ENCODE measurements at regions not wholly inside any gene's neighbourhood (a gene's known extent, or its start where the extent isn't known, plus 50 kb on each side); places are given as distances from the start of the nearest gene placed in this dataset.

GRCh38 chr13:40863723-40864122, 74.3 kb downstream of the SLC25A15 start:
- TF ChIP-seq CTCF (conservative IDR thresholded peaks at IDR 0.05 in 1 of 2, IDR thresholded peaks at IDR 0.05 in 1 of 2; ENCODE audit: low read depth in 1 of 2, low read length in 2 of 2) (no peak), EZH2 (IDR thresholded peaks at IDR 0.05; ENCODE audit: low read length, missing control alignments) (no peak)
- no peaks in the 10 kb centered on the region for H3K4me1 ChIP-seq (ENCODE audit: control insufficient read depth, extremely low read depth, insufficient read depth, low read length)
- H3K4me3 ChIP-seq (replicated peaks in 1 of 4; ENCODE audit: control extremely low read depth in 1 of 4, insufficient read depth in 1 of 4, low read depth in 3 of 4, low read length in 4 of 4): no peak overlapping the region
- H3K4me2 ChIP-seq (ENCODE audit: extremely low read depth, insufficient read depth, low read length): no peak overlapping the region
- H3K79me2 ChIP-seq (ENCODE audit: control insufficient read depth, insufficient read depth, low read length): no peaks in the 10 kb centered on the region
- H2AFZ ChIP-seq (ENCODE audit: low read length): no peak overlapping the region
- no peak overlapping the region for H3K9ac ChIP-seq (ENCODE audit: insufficient read depth, low read length)
- no peak overlapping the region for H3K27ac ChIP-seq (ENCODE audit: insufficient read depth, low read length)
- H4K20me1 ChIP-seq (ENCODE audit: control insufficient read depth, extremely low read depth, insufficient read depth, low read length): no peaks in the 10 kb centered on the region
- H3K36me3 ChIP-seq (ENCODE audit: control insufficient read depth, insufficient read depth, low read length): no peaks in the 10 kb centered on the region
- H3K27me3 ChIP-seq (ENCODE audit: control insufficient read depth, insufficient read depth, low read length): no peaks in the 10 kb centered on the region
- H3K9me3 ChIP-seq (ENCODE audit: control insufficient read depth, insufficient read depth, low read depth, low read length): no peaks in the 10 kb centered on the region
- no peak for DNase-seq (ENCODE audit: low read depth in 2 of 2)

GRCh38 chr13:40874138-40874779, 84.8 kb downstream of the SLC25A15 start:
- Histone ChIP-seq H4K20me1 (ENCODE audit: control insufficient read depth, extremely low read depth, insufficient read depth, low read length) (no peaks in the 10 kb centered on the region), H3K36me3 (ENCODE audit: control insufficient read depth, insufficient read depth, low read length) (peaks cover 2% of the 10 kb centered on the region), H3K27me3 (ENCODE audit: control insufficient read depth, insufficient read depth, low read length) (no peaks in the 10 kb centered on the region), H3K79me2 (ENCODE audit: control insufficient read depth, insufficient read depth, low read length) (no peaks in the 10 kb centered on the region), H3K27ac (ENCODE audit: insufficient read depth, low read length) (no peak overlapping the region), H2AFZ (ENCODE audit: low read length) (no peak overlapping the region), H3K9ac (ENCODE audit: insufficient read depth, low read length) (no peak overlapping the region), H3K4me3 (replicated peaks in 1 of 4; ENCODE audit: control extremely low read depth in 1 of 4, insufficient read depth in 1 of 4, low read depth in 3 of 4, low read length in 4 of 4) (no peak overlapping the region), H3K9me3 (ENCODE audit: control insufficient read depth, insufficient read depth, low read depth, low read length) (no peaks in the 10 kb centered on the region), H3K4me2 (ENCODE audit: extremely low read depth, insufficient read depth, low read length) (no peak overlapping the region), H3K4me1 (ENCODE audit: control insufficient read depth, extremely low read depth, insufficient read depth, low read length) (no peaks in the 10 kb centered on the region)
- DNase-seq (ENCODE audit: low read depth in 2 of 2): peak in 1 of 2 donors; percentile 9
- TF ChIP-seq CTCF (conservative IDR thresholded peaks at IDR 0.05 in 1 of 2, IDR thresholded peaks at IDR 0.05 in 1 of 2; ENCODE audit: low read depth in 1 of 2, low read length in 2 of 2) (no peak), EZH2 (IDR thresholded peaks at IDR 0.05; ENCODE audit: low read length, missing control alignments) (no peak)

- no peaks in the 10 kb centered on the region for H3K79me2 ChIP-seq (ENCODE audit: control insufficient read depth, insufficient read depth, low read length)
- DNase-seq (ENCODE audit: low read depth in 2 of 2): no peak
- H3K9ac ChIP-seq (ENCODE audit: insufficient read depth, low read length): no peak overlapping the region
- no peaks in the 10 kb centered on the region for H3K27me3 ChIP-seq (ENCODE audit: control insufficient read depth, insufficient read depth, low read length)
- no peak overlapping the region for H2AFZ ChIP-seq (ENCODE audit: low read length)
- no peaks in the 10 kb centered on the region for H4K20me1 ChIP-seq (ENCODE audit: control insufficient read depth, extremely low read depth, insufficient read depth, low read length)
- no peak overlapping the region for H3K27ac ChIP-seq (ENCODE audit: insufficient read depth, low read length)
- H3K36me3 ChIP-seq (ENCODE audit: control insufficient read depth, insufficient read depth, low read length): peaks cover 2% of the 10 kb centered on the region
- no peak overlapping the region for H3K4me3 ChIP-seq (replicated peaks in 1 of 4; ENCODE audit: control extremely low read depth in 1 of 4, insufficient read depth in 1 of 4, low read depth in 3 of 4, low read length in 4 of 4)
- no peak overlapping the region for H3K4me2 ChIP-seq (ENCODE audit: extremely low read depth, insufficient read depth, low read length)
- no peaks in the 10 kb centered on the region for H3K4me1 ChIP-seq (ENCODE audit: control insufficient read depth, extremely low read depth, insufficient read depth, low read length)
- H3K9me3 ChIP-seq (ENCODE audit: control insufficient read depth, insufficient read depth, low read depth, low read length): no peaks in the 10 kb centered on the region
- no peak for TF ChIP-seq EZH2 (IDR thresholded peaks at IDR 0.05; ENCODE audit: low read length, missing control alignments)
- no peak for TF ChIP-seq CTCF (conservative IDR thresholded peaks at IDR 0.05 in 1 of 2, IDR thresholded peaks at IDR 0.05 in 1 of 2; ENCODE audit: low read depth in 1 of 2, low read length in 2 of 2)
Measured at GRCh38 chr13:40875044-40875443, 85.6 kb downstream of the SLC25A15 start.
